Lower lobe of right lung (tissue), 2 donors: ENCODE measurements at regions not wholly inside any gene's neighbourhood (a gene's known extent, or its start where the extent isn't known, plus 50 kb on each side); places are given as distances from the start of the nearest gene placed in this dataset.
"Not testable (repeated sequence)": the region's sequence is repeated elsewhere in the genome, so short reads cannot be mapped to it uniquely, and the experiment has no call there.

Source experiments
- ATAC-seq, 2 donors: fragments of 200-7000 bp; cut with Tn5 transposase; one replicate each; pipeline ENCODE4 v1.9.1; 2020 to 2022; ENCODE audit warnings: mild to moderate bottlenecking in 2 of 2, moderate library complexity in 2 of 2
- DNase-seq: peaks from one replicate; pipeline ENCODE4 v3.0.0-alpha.2; 2020
- H3K27ac ChIP-seq: fragments of 200-600 bp; one replicate; pipeline ENCODE4 v1.8.0; 2022
- H3K27me3 ChIP-seq: fragments of 200-600 bp; one replicate; pipeline ENCODE4 v1.8.0; 2022; ENCODE audit warnings: low read depth
- H3K36me3 ChIP-seq: fragments of 200-600 bp; one replicate; pipeline ENCODE4 v1.8.0; 2022; ENCODE audit warnings: mild to moderate bottlenecking
- H3K4me1 ChIP-seq: fragments of 200-600 bp; one replicate; pipeline ENCODE4 v1.8.0; 2022
- H3K4me3 ChIP-seq: fragments of 200-600 bp; one replicate; pipeline ENCODE4 v1.8.0; 2022; ENCODE audit warnings: mild to moderate bottlenecking
- H3K9me3 ChIP-seq: fragments of 200-600 bp; one replicate; pipeline ENCODE4 v1.8.0; 2022
- CTCF ChIP-seq: fragments of 200-600 bp; IDR thresholded peaks from one replicate; pipeline ENCODE4 v1.8.0; 2022; ENCODE audit warnings: antibody characterized with exemption, mild to moderate bottlenecking
- intact Hi-C: fragments of 100-400 bp; cut with DNase I; formaldehyde crosslinking; loops from one replicate; pipeline ENCODE4 v1.11.0; 2022
- donor health status: DM: no; HTN: yes; CAD: no; lungs with severe emphysema.

GRCh38 chr2:184993746-184994145 lies 395.4 kb downstream of the ZNF804A start:
- Histone ChIP-seq H3K36me3 (no peaks in the 10 kb centered on the region), H3K27me3 (no peaks in the 10 kb centered on the region), H3K4me1 (no peaks in the 10 kb centered on the region), H3K9me3 (peaks cover 9% of the 10 kb centered on the region), H3K4me3 (no peak overlapping the region), H3K27ac (no peak overlapping the region)
- no peak for TF ChIP-seq CTCF
- intact Hi-C loops, result no loop called here
- DNase-seq (no peak), ATAC-seq (no peak)

GRCh38 chr2:185006481-185006880 lies 408.2 kb downstream of the ZNF804A start:
- Histone ChIP-seq H3K4me3 (no peak overlapping the region), H3K4me1 (no peaks in the 10 kb centered on the region), H3K36me3 (no peaks in the 10 kb centered on the region), H3K9me3 (peaks cover 11% of the 10 kb centered on the region), H3K27me3 (no peaks in the 10 kb centered on the region), H3K27ac (no peak overlapping the region)
- no peak for TF ChIP-seq CTCF
- intact Hi-C loops, result no loop called here
- DNase-seq (no peak), ATAC-seq (no peak)

GRCh38 chr2:185012643-185013042 lies 414.3 kb downstream of the ZNF804A start:
- Histone ChIP-seq H3K4me1 (no peaks in the 10 kb centered on the region), H3K4me3 (no peak overlapping the region), H3K27ac (no peak overlapping the region), H3K36me3 (no peaks in the 10 kb centered on the region), H3K27me3 (no peaks in the 10 kb centered on the region), H3K9me3 (peaks cover 34% of the 10 kb centered on the region)
- intact Hi-C loops, result no loop called here
- no peak for DNase-seq
- TF ChIP-seq CTCF, result no peak
- no peak for ATAC-seq

GRCh38 chr2:185014076-185014475 lies 415.7 kb downstream of the ZNF804A start:
- Histone ChIP-seq H3K36me3 (no peaks in the 10 kb centered on the region), H3K4me3 (no peak overlapping the region), H3K9me3 (peaks cover 34% of the 10 kb centered on the region), H3K4me1 (no peaks in the 10 kb centered on the region), H3K27me3 (no peaks in the 10 kb centered on the region), H3K27ac (no peak overlapping the region)
- no peak for ATAC-seq
- TF ChIP-seq CTCF, result no peak
- no peak for DNase-seq
- intact Hi-C loops, result no loop called here

GRCh38 chr2:185025891-185026290 lies 427.6 kb downstream of the ZNF804A start:
- H3K4me3 ChIP-seq, ATAC-seq, H3K27ac ChIP-seq: not testable (repeated sequence)

GRCh38 chr2:185035906-185036305 lies 437.6 kb downstream of the ZNF804A start:
- intact Hi-C loops, result no loop called here
- Histone ChIP-seq H3K27ac (no peak overlapping the region), H3K4me3 (no peak overlapping the region), H3K36me3 (no peaks in the 10 kb centered on the region), H3K4me1 (no peaks in the 10 kb centered on the region), H3K27me3 (no peaks in the 10 kb centered on the region), H3K9me3 (peaks cover 3% of the 10 kb centered on the region)
- ATAC-seq, result no peak
- DNase-seq, result no peak
- TF ChIP-seq CTCF, result no peak

More at GRCh38 chr2:185025891-185026290, 427.6 kb downstream of the ZNF804A start:
- H3K9me3 ChIP-seq, H3K4me1 ChIP-seq, H3K36me3 ChIP-seq, DNase-seq, H3K27me3 ChIP-seq, intact Hi-C loops: not testable (repeated sequence)
